Smooth muscle cell (in vitro differentiated cells): ENCODE measurements at regions not wholly inside any gene's neighbourhood (a gene's known extent, or its start where the extent isn't known, plus 50 kb on each side); places are given as distances from the start of the nearest gene placed in this dataset.

ENCODE experiments used
- DNase-seq: peaks from one replicate; lab custom pipeline; 2025; ENCODE audit not compliant: unreplicated experiment; lab: John Stamatoyannopoulos, UW
- H2AFZ ChIP-seq: fragments of 200-600 bp; sonication (generic); 2 replicates; pipeline ENCODE4 v1.6.0; 2016; ENCODE audit warnings: antibody characterized with exemption, low read depth, mild to moderate bottlenecking
- H3F3A ChIP-seq: fragments of 200-600 bp; sonication (generic); 2 replicates; pipeline ENCODE4 v1.6.0; 2017; ENCODE audit warnings: antibody characterized with exemption, low read depth
- H3K27ac ChIP-seq: fragments of 200-600 bp; sonication (generic); 2 replicates; pipeline ENCODE4 v1.5.1; 2016; ENCODE audit warnings: low read depth, mild to moderate bottlenecking
- H3K27me3 ChIP-seq: fragments of 200-600 bp; sonication (generic); 2 replicates; pipeline ENCODE4 v1.6.1; 2016; ENCODE audit warnings: low read depth, mild to moderate bottlenecking
- H3K36me3 ChIP-seq: fragments of 200-600 bp; sonication (generic); 2 replicates; pipeline ENCODE4 v1.5.1; 2016; ENCODE audit warnings: low read depth
- H3K4me1 ChIP-seq: fragments of 200-600 bp; sonication (generic); 2 replicates; pipeline ENCODE4 v1.5.1; 2016; ENCODE audit warnings: low read depth
- H3K4me2 ChIP-seq: fragments of 200-600 bp; sonication (generic); 2 replicates; pipeline ENCODE4 v1.6.0; 2016; ENCODE audit warnings: mild to moderate bottlenecking
- H3K4me3 ChIP-seq: fragments of 200-600 bp; sonication (generic); 2 replicates; pipeline ENCODE4 v1.5.1; 2016; ENCODE audit warnings: mild to moderate bottlenecking
- H3K79me2 ChIP-seq: fragments of 200-600 bp; sonication (generic); 2 replicates; pipeline ENCODE4 v1.6.0; 2016; ENCODE audit warnings: low read depth, mild to moderate bottlenecking
- H3K9ac ChIP-seq: fragments of 200-600 bp; sonication (generic); 2 replicates; pipeline ENCODE4 v1.6.0; 2016; ENCODE audit warnings: low read depth
- H3K9me3 ChIP-seq: fragments of 200-600 bp; sonication (generic); replicated peaks from 2 replicates; pipeline ENCODE4 v1.5.1; 2016; ENCODE audit warnings: low read depth
- H4K20me1 ChIP-seq: fragments of 200-600 bp; sonication (generic); 2 replicates; pipeline ENCODE4 v1.6.0; 2016; ENCODE audit warnings: low read depth
- WGBS: methylation state at CpG from one replicate; pipeline ENCODE4 v1.1.7; 2016; ENCODE audit warnings: low lambda C conversion rate; 5-methylcytosine and 5-hydroxymethylcytosine counted together
- TF ChIP-seq, protein P1 (sequence below): fragments of 200-600 bp; sonication (generic); IDR thresholded peaks from 2 replicates; pipeline ENCODE4 v1.5.1; 2017; ENCODE audit warnings: borderline replicate concordance, mild to moderate bottlenecking, antibody characterized with exemption; ENCODE audit not compliant: insufficient read depth, poor library complexity, severe bottlenecking

- Histone ChIP-seq H3F3A (no peaks in the 10 kb centered on the region), H3K9ac (no peak overlapping the region), H3K9me3 (no peaks in the 10 kb centered on the region), H3K4me1 (no peaks in the 10 kb centered on the region), H3K4me2 (no peak overlapping the region), H3K36me3 (no peaks in the 10 kb centered on the region), H2AFZ (no peak overlapping the region), H3K27ac (no peak overlapping the region), H3K27me3 (no peaks in the 10 kb centered on the region), H3K4me3 (no peak overlapping the region), H4K20me1 (no peaks in the 10 kb centered on the region), H3K79me2 (no peaks in the 10 kb centered on the region)
- DNase-seq, result no peak
- 83% methylated on average over 1 of the region's 1 CpG for WGBS
- TF ChIP-seq, protein P1, sequence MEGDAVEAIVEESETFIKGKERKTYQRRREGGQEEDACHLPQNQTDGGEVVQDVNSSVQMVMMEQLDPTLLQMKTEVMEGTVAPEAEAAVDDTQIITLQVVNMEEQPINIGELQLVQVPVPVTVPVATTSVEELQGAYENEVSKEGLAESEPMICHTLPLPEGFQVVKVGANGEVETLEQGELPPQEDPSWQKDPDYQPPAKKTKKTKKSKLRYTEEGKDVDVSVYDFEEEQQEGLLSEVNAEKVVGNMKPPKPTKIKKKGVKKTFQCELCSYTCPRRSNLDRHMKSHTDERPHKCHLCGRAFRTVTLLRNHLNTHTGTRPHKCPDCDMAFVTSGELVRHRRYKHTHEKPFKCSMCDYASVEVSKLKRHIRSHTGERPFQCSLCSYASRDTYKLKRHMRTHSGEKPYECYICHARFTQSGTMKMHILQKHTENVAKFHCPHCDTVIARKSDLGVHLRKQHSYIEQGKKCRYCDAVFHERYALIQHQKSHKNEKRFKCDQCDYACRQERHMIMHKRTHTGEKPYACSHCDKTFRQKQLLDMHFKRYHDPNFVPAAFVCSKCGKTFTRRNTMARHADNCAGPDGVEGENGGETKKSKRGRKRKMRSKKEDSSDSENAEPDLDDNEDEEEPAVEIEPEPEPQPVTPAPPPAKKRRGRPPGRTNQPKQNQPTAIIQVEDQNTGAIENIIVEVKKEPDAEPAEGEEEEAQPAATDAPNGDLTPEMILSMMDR, result no peak
Observed at GRCh38 chr4:181674315-181674875, 568.8 kb upstream of the TENM3 start.

- TF ChIP-seq, protein P1, result no peak
- Histone ChIP-seq H3F3A (no peaks in the 10 kb centered on the region), H4K20me1 (no peaks in the 10 kb centered on the region), H3K9me3 (no peaks in the 10 kb centered on the region), H3K36me3 (no peaks in the 10 kb centered on the region), H2AFZ (no peak overlapping the region), H3K27me3 (no peaks in the 10 kb centered on the region), H3K9ac (no peak overlapping the region), H3K27ac (no peak overlapping the region), H3K4me3 (no peak overlapping the region), H3K79me2 (no peaks in the 10 kb centered on the region), H3K4me2 (no peak overlapping the region), H3K4me1 (no peaks in the 10 kb centered on the region)
- 70% methylated on average over 2 of the region's 2 CpGs for WGBS
- no peak for DNase-seq
Observed at GRCh38 chr4:181676546-181676945, 566.7 kb upstream of the TENM3 start.

DNA sequence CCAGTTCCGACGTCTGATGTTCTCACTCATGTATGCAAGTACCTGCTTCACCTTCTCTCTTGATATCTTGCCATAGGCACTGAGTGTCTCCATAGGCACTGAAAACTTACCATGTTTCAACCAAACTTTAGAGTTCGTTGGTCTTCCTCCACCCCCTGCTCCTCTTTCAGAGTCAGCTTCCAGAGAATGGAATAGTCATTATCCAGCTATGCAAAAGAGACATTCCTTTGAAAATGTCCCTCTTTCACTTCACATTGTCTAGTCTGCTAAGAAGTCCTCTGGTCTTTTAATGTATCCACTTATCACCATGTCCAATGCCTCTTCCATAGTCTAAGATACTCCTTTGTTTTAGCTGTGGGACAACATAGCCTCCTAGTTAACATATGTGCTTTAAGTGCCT lies 566.0 kb upstream of the TENM3 start:
- no peaks in the 10 kb centered on the region for H4K20me1 ChIP-seq
- WGBS, result 92% methylated on average over 3 of the region's 3 CpGs
- H3K9ac ChIP-seq, result no peak overlapping the region
- no peaks in the 10 kb centered on the region for H3K79me2 ChIP-seq
- H3K4me3 ChIP-seq, result no peak overlapping the region
- H3K4me1 ChIP-seq, result no peaks in the 10 kb centered on the region
- H3K9me3 ChIP-seq, result no peaks in the 10 kb centered on the region
- H3K27me3 ChIP-seq, result no peaks in the 10 kb centered on the region
- no peak overlapping the region for H3K4me2 ChIP-seq
- TF ChIP-seq, protein P1, result no peak
- H2AFZ ChIP-seq, result no peak overlapping the region
- DNase-seq, result no peak
- H3K36me3 ChIP-seq, result no peaks in the 10 kb centered on the region
- H3F3A ChIP-seq, result no peaks in the 10 kb centered on the region
- no peak overlapping the region for H3K27ac ChIP-seq

GRCh38 chr4:181677621-181678020 lies 565.6 kb upstream of the TENM3 start:
- TF ChIP-seq, protein P1, result no peak
- 92% methylated on average over 6 of the region's 6 CpGs for WGBS
- H3K9ac ChIP-seq, result no peak overlapping the region
- H3K27ac ChIP-seq, result no peak overlapping the region
- H3K4me3 ChIP-seq, result no peak overlapping the region
- no peak overlapping the region for H3K4me2 ChIP-seq
- H3K27me3 ChIP-seq, result no peaks in the 10 kb centered on the region
- H3F3A ChIP-seq, result no peaks in the 10 kb centered on the region
- H3K79me2 ChIP-seq, result no peaks in the 10 kb centered on the region
- no peaks in the 10 kb centered on the region for H3K9me3 ChIP-seq
- H3K36me3 ChIP-seq, result no peaks in the 10 kb centered on the region
- DNase-seq, result no peak
- H4K20me1 ChIP-seq, result no peaks in the 10 kb centered on the region
- H2AFZ ChIP-seq, result no peak overlapping the region
- H3K4me1 ChIP-seq, result no peaks in the 10 kb centered on the region
